Testis (tissue), 2 donors: ENCODE measurements at regions not wholly inside any gene's neighbourhood (a gene's known extent, or its start where the extent isn't known, plus 50 kb on each side); places are given as distances from the start of the nearest gene placed in this dataset.

ENCODE experiments used
- CTCF ChIP-seq, 3 experiments: fragments of 450-650 bp in 2 of 3; fragments of 200-600 bp in 1 of 3; sonication (generic) in 1 of 3; IDR thresholded peaks; one replicate each; pipeline ENCODE4 v1.5.1; 2016 to 2019; ENCODE audit warnings: antibody characterized with exemption in 3 of 3, mild to moderate bottlenecking in 2 of 3, moderate library complexity in 1 of 3
- POLR2A ChIP-seq: fragments of 450-650 bp; IDR thresholded peaks from one replicate; pipeline ENCODE4 v1.6.1; 2017; ENCODE audit warnings: antibody characterized with exemption, mild to moderate bottlenecking, moderate library complexity

- TF ChIP-seq POLR2A (no peak), CTCF (IDR thresholded peaks at IDR 0.05) (peak; percentile 73 to 91 (median 85))
These were observed 92.6 kb downstream of the HHIPL2 start for GRCh38 chr1:222455188-222455879.
